ENCODE measurements at regions not wholly inside any gene's neighbourhood (a gene's known extent, or its start where the extent isn't known, plus 50 kb on each side); places are given as distances from the start of the nearest gene placed in this dataset.
"Not testable (repeated sequence)": the region's sequence is repeated elsewhere in the genome, so short reads cannot be mapped to it uniquely, and the experiment has no call there.

- no peak for DNase-seq
These were observed 152.0 kb downstream of the HS3ST3B1 start for GRCh38 chr17:14452856-14453255.

- no peak for DNase-seq
These were observed 150.9 kb downstream of the HS3ST3B1 start for GRCh38 chr17:14451729-14452191.

- no peak for DNase-seq
These were observed 147.9 kb downstream of the HS3ST3B1 start for GRCh38 chr17:14448818-14449217.

- DNase-seq, result no peak
These were observed 145.9 kb downstream of the HS3ST3B1 start for GRCh38 chr17:14446825-14447224.

- no peak for DNase-seq
These were observed 144.0 kb downstream of the HS3ST3B1 start for GRCh38 chr17:14444915-14445314.

- DNase-seq, result no peak
These were observed 142.1 kb downstream of the HS3ST3B1 start for GRCh38 chr17:14442798-14443528.

- no peak for DNase-seq
These were observed 136.3 kb downstream of the HS3ST3B1 start for GRCh38 chr17:14437176-14437575.

GRCh38 chr17:14436266-14436665, 135.4 kb downstream of the HS3ST3B1 start:
- no peak for DNase-seq

- DNase-seq, result no peak
These were observed 133.6 kb downstream of the HS3ST3B1 start for GRCh38 chr17:14434506-14434905.

- DNase-seq, result no peak
These were observed 131.2 kb downstream of the HS3ST3B1 start for GRCh38 chr17:14432079-14432478.

GRCh38 chr17:14429084-14429483, 128.2 kb downstream of the HS3ST3B1 start:
- peak in 2 of 6 experiments; percentile 24 to 25 for DNase-seq

GRCh38 chr17:14428648-14429029, 127.8 kb downstream of the HS3ST3B1 start:
- peak in 4 of 6 experiments; percentile 11 to 74 (median 54) for DNase-seq

- DNase-seq, result peak in 4 of 6 experiments; percentile 35 to 74 (median 66)
These were observed 127.2 kb downstream of the HS3ST3B1 start for GRCh38 chr17:14427900-14428647.

GRCh38 chr17:14423156-14423555, 122.3 kb downstream of the HS3ST3B1 start:
- not testable (repeated sequence) for DNase-seq

- DNase-seq, result no peak
These were observed 116.5 kb downstream of the HS3ST3B1 start for GRCh38 chr17:14417336-14417735.

GRCh38 chr17:14409292-14409691, 108.4 kb downstream of the HS3ST3B1 start:
- no peak for DNase-seq

GRCh38 chr17:14407541-14407940, 106.7 kb downstream of the HS3ST3B1 start:
- no peak for DNase-seq

- DNase-seq, result no peak
These were observed 104.3 kb downstream of the HS3ST3B1 start for GRCh38 chr17:14405189-14405588.

Measured in stimulated activated naive CD4-positive, alpha-beta T cell (primary cell).